OCI-LY1 (cell line): ENCODE measurements at regions not wholly inside any gene's neighbourhood (a gene's known extent, or its start where the extent isn't known, plus 50 kb on each side); places are given as distances from the start of the nearest gene placed in this dataset.

Experiments
- H2AFZ ChIP-seq: fragments of 200-600 bp; sonication (generic), shearing (Covaris generic); 2 replicates; pipeline ENCODE4 v1.6.0; 2014; ENCODE audit warnings: antibody characterized with exemption, mild to moderate bottlenecking, low read length
- H3F3A ChIP-seq: fragments of 200-600 bp; sonication (generic), shearing (Covaris generic); 2 replicates; pipeline ENCODE4 v1.6.0; 2014; ENCODE audit warnings: mild to moderate bottlenecking, antibody characterized with exemption, low read length, moderate library complexity; ENCODE audit not compliant: insufficient read depth
- H3K27ac ChIP-seq: fragments of 200-600 bp; sonication (generic); 2 replicates; pipeline ENCODE4 v1.5.1; 2014; ENCODE audit warnings: low read length, mixed run types, mild to moderate bottlenecking, low read depth; ENCODE audit not compliant: poor library complexity, severe bottlenecking
- H3K27me3 ChIP-seq: fragments of 200-600 bp; sonication (generic); 2 replicates; pipeline ENCODE4 v1.6.0; 2014; ENCODE audit warnings: antibody characterized with exemption, mild to moderate bottlenecking, low read length, moderate library complexity; ENCODE audit not compliant: insufficient read depth
- H3K36me3 ChIP-seq: fragments of 200-600 bp; sonication (generic); 2 replicates; pipeline ENCODE4 v1.6.1; 2014; ENCODE audit warnings: mild to moderate bottlenecking, antibody characterized with exemption, low read length, moderate library complexity, mixed read lengths; ENCODE audit not compliant: insufficient read depth
- H3K4me1 ChIP-seq: fragments of 200-600 bp; sonication (generic); 2 replicates; pipeline ENCODE4 v1.5.1; 2014; ENCODE audit warnings: mild to moderate bottlenecking, low read length, moderate library complexity; ENCODE audit not compliant: insufficient read depth, severe bottlenecking
- H3K4me2 ChIP-seq: fragments of 200-600 bp; sonication (generic), shearing (Covaris generic); 2 replicates; pipeline ENCODE4 v1.6.1; 2014; ENCODE audit warnings: low read length
- H3K4me3 ChIP-seq: fragments of 200-600 bp; sonication (generic); 2 replicates; pipeline ENCODE4 v1.5.1; 2014; ENCODE audit warnings: low read length, low read depth, mild to moderate bottlenecking, mixed read lengths; ENCODE audit not compliant: poor library complexity, severe bottlenecking
- H3K79me2 ChIP-seq: fragments of 200-600 bp; shearing (Covaris generic); 2 replicates; pipeline ENCODE4 v1.6.1; 2016; ENCODE audit warnings: mixed run types, low read length, mixed read lengths; ENCODE audit not compliant: insufficient read depth
- H3K9ac ChIP-seq: fragments of 200-600 bp; sonication (generic), shearing (Covaris generic); 2 replicates; pipeline ENCODE4 v1.6.1; 2014; ENCODE audit warnings: mild to moderate bottlenecking, low read length, mixed read lengths
- H3K9me2 ChIP-seq: fragments of 200-600 bp; sonication (generic), shearing (Covaris generic); 2 replicates; pipeline ENCODE4 v1.6.1; 2014; ENCODE audit warnings: low read depth, mild to moderate bottlenecking, low read length, mixed read lengths
- H3K9me3 ChIP-seq: fragments of 200-600 bp; shearing (Covaris generic); 2 replicates; pipeline ENCODE4 v1.6.1; 2014; ENCODE audit warnings: low read length, mixed read lengths
- H4K20me1 ChIP-seq: fragments of 200-600 bp; sonication (generic), shearing (Covaris generic); 2 replicates; pipeline ENCODE4 v1.6.0; 2016; ENCODE audit warnings: mild to moderate bottlenecking, low read length; ENCODE audit not compliant: insufficient read depth
- EZH2 ChIP-seq: fragments of 200-600 bp; sonication (generic), shearing (Covaris generic); IDR thresholded peaks from 2 replicates; pipeline ENCODE4 v1.8.0; 2017; ENCODE audit warnings: borderline replicate concordance, mixed run types, mild to moderate bottlenecking, antibody characterized with exemption, low read length, moderate library complexity, mixed read lengths
- TF ChIP-seq, protein P1 (sequence below): fragments of 200-600 bp; sonication (generic), shearing (Covaris generic); IDR thresholded peaks from 2 replicates; pipeline ENCODE4 v1.5.1; 2017; ENCODE audit warnings: mild to moderate bottlenecking, antibody characterized with exemption, low read length, moderate library complexity, mixed read lengths

DNA sequence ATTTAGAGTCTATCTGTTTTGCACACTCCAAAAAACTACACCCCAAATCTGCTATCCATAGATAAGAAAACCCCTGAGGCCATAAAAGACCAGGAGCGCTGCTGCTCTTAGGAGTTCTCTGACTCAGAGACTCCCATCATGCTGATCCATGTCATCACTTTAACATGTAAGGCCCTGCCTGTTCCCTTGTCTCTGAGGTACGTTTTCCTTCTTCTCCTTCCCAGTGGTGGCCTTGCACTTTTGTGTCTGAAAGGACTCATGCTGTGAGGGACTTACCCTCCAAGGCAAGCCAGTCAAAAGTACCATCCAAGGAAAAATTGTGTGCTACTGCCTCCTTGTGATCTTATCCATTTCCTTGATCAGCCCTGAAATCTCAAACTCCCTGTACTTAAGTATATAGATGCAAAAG is 427.4 kb upstream of the NCAM2 start:
- H3K79me2 ChIP-seq = no peaks in the 10 kb centered on the region
- TF ChIP-seq EZH2 = no peak
- TF ChIP-seq, protein P1, sequence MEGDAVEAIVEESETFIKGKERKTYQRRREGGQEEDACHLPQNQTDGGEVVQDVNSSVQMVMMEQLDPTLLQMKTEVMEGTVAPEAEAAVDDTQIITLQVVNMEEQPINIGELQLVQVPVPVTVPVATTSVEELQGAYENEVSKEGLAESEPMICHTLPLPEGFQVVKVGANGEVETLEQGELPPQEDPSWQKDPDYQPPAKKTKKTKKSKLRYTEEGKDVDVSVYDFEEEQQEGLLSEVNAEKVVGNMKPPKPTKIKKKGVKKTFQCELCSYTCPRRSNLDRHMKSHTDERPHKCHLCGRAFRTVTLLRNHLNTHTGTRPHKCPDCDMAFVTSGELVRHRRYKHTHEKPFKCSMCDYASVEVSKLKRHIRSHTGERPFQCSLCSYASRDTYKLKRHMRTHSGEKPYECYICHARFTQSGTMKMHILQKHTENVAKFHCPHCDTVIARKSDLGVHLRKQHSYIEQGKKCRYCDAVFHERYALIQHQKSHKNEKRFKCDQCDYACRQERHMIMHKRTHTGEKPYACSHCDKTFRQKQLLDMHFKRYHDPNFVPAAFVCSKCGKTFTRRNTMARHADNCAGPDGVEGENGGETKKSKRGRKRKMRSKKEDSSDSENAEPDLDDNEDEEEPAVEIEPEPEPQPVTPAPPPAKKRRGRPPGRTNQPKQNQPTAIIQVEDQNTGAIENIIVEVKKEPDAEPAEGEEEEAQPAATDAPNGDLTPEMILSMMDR = no peak
- H3K4me3 ChIP-seq = no peak overlapping the region

GRCh38 chr21:20572582-20572981 is 425.6 kb upstream of the NCAM2 start:
- H3K36me3 ChIP-seq = no peaks in the 10 kb centered on the region
- H3K4me3 ChIP-seq = no peak overlapping the region
- H3K4me1 ChIP-seq = no peaks in the 10 kb centered on the region
- TF ChIP-seq EZH2 = no peak
- TF ChIP-seq, protein P1 = no peak
- no peak overlapping the region for H2AFZ ChIP-seq
- H3K27ac ChIP-seq = no peak overlapping the region
- no peaks in the 10 kb centered on the region for H3K9me3 ChIP-seq
- H4K20me1 ChIP-seq = no peaks in the 10 kb centered on the region
- H3K9me2 ChIP-seq = no peaks in the 10 kb centered on the region; the same call in 1 of the 2 replicates
- H3F3A ChIP-seq = no peaks in the 10 kb centered on the region
- H3K4me2 ChIP-seq = no peak overlapping the region
- H3K79me2 ChIP-seq = no peaks in the 10 kb centered on the region
- no peak overlapping the region for H3K9ac ChIP-seq
- no peaks in the 10 kb centered on the region for H3K27me3 ChIP-seq

More for the DNA sequence above, 427.4 kb upstream of the NCAM2 start:
- Histone ChIP-seq H3K27ac (no peak overlapping the region), H3K27me3 (no peaks in the 10 kb centered on the region), H3F3A (no peaks in the 10 kb centered on the region), H3K4me1 (no peaks in the 10 kb centered on the region), H3K9me2 (no peaks in the 10 kb centered on the region; the same call in 1 of the 2 replicates), H3K9ac (no peak overlapping the region), H2AFZ (no peak overlapping the region), H3K36me3 (no peaks in the 10 kb centered on the region), H4K20me1 (no peaks in the 10 kb centered on the region), H3K9me3 (no peaks in the 10 kb centered on the region), H3K4me2 (no peak overlapping the region)

GRCh38 chr21:20581361-20581760 is 416.8 kb upstream of the NCAM2 start:
- Histone ChIP-seq H3K9ac (no peak overlapping the region), H3K27me3 (no peaks in the 10 kb centered on the region), H3K4me2 (no peak overlapping the region), H4K20me1 (no peaks in the 10 kb centered on the region), H3K9me2 (no peaks in the 10 kb centered on the region), H3K9me3 (no peaks in the 10 kb centered on the region), H3K79me2 (no peaks in the 10 kb centered on the region), H3K36me3 (no peaks in the 10 kb centered on the region), H3K4me3 (no peak overlapping the region), H3K4me1 (no peaks in the 10 kb centered on the region), H3F3A (no peaks in the 10 kb centered on the region), H3K27ac (no peak overlapping the region), H2AFZ (no peak overlapping the region)
- TF ChIP-seq, protein P1 = no peak
- TF ChIP-seq EZH2 = no peak
